K562 (cell line): ENCODE measurements at regions not wholly inside any gene's neighbourhood (a gene's known extent, or its start where the extent isn't known, plus 50 kb on each side); places are given as distances from the start of the nearest gene placed in this dataset.

ENCODE experiments used
- ATAC-seq: fragments of 200-7000 bp; cut with Tn5 transposase; 3 replicates; pipeline ENCODE4 v1.9.1; 2020; ENCODE audit warnings: moderate library complexity
- BruUV-seq: library from RNA; stranded (reverse); fragments of 400-500 nt; replicated peaks from 2 replicates; lab custom pipeline; 2021; lab: Mats Ljungman, UMichigan
- CTCF ChIA-PET: fragments of 300-600 bp; formaldehyde crosslinking; extraction: SDS; loops from one replicate; lab custom pipeline; 2021; ENCODE audit warnings: low intra/inter-chr PET ratio; lab: Yijun Ruan, JAX
- POLR2A ChIA-PET: fragments of 300-600, 350-650 bp; sonication (Branson Sonifier 250); formaldehyde crosslinking; extraction: SDS; loops from one replicate; lab custom pipeline; 2021; ENCODE audit warnings: antibody characterized with exemption, inconsistent platforms; lab: Yijun Ruan, JAX
- DNase-seq, 4 experiments: peaks; one replicate each; pipeline versions ENCODE4 v3.0.0 to v3.0.0-alpha.2; 2011 to 2018; ENCODE audit warnings: low spot score in 3 of 4, mixed read lengths in 3 of 4; ENCODE audit errors: extremely low read depth in 1 of 4
- FAIRE-seq: peaks from 2 replicates; lab custom pipeline; 2011; peaks lifted over from hg19 to GRCh38; lab: Jason Lieb, UNC
- H2AFZ ChIP-seq: 2 replicates; pipeline ENCODE4 v1.6.0; 2011; ENCODE audit warnings: low read depth, low read length, control low read depth, inconsistent platforms
- H3K27ac ChIP-seq: fragments of 200-600 bp; 3 replicates; pipeline ENCODE4 v1.8.0; 2011; ENCODE audit warnings: low read depth, mild to moderate bottlenecking, control low read depth, inconsistent platforms, low read length, moderate library complexity, mixed read lengths; ENCODE audit errors: extremely low read depth
- H3K27me3 ChIP-seq, 2 experiments: fragments of 300-600 bp in 1 of 2; 2 replicates in 1 of 2; 3 replicates in 1 of 2; pipeline versions ENCODE4 v1.6.0 to v1.8.0; 2011; ENCODE audit warnings: inconsistent platforms in 2 of 2, low read length in 2 of 2, mild to moderate bottlenecking in 1 of 2, mixed read lengths in 1 of 2, moderate library complexity in 1 of 2; ENCODE audit not compliant: control insufficient read depth in 2 of 2, insufficient read depth in 2 of 2
- H3K36me3 ChIP-seq: fragments of 300-600 bp; 3 replicates; pipeline ENCODE4 v1.8.0; 2011; ENCODE audit warnings: mild to moderate bottlenecking, low read length, inconsistent platforms; ENCODE audit not compliant: control insufficient read depth, insufficient read depth
- H3K4me1 ChIP-seq, 2 experiments: fragments of 200-600 bp in 1 of 2; replicated peaks in 1 of 2; 2 replicates in 1 of 2; 3 replicates in 1 of 2; pipeline versions ENCODE4 v1.5.1 to v1.8.0; 2011; ENCODE audit warnings: inconsistent platforms in 2 of 2, low read length in 2 of 2, mild to moderate bottlenecking in 1 of 2, mixed read lengths in 1 of 2, moderate library complexity in 1 of 2; ENCODE audit not compliant: control insufficient read depth in 2 of 2, insufficient read depth in 2 of 2
- H3K4me2 ChIP-seq: 2 replicates; pipeline ENCODE4 v1.6.1; 2011; ENCODE audit warnings: low read length, control low read depth, inconsistent platforms, mixed read lengths; ENCODE audit not compliant: insufficient read depth
- H3K4me3 ChIP-seq: fragments of 200-600 bp; sonication (generic), shearing (Covaris generic); 2 replicates; pipeline ENCODE4 v1.5.1; 2016; ENCODE audit warnings: control low read depth, inconsistent platforms
- H3K79me2 ChIP-seq: fragments of 200-600 bp; 3 replicates; pipeline ENCODE4 v1.8.0; 2011; ENCODE audit warnings: low read length, inconsistent platforms; ENCODE audit not compliant: control insufficient read depth, insufficient read depth
- H3K9ac ChIP-seq, 2 experiments: 2 replicates each; pipeline versions ENCODE4 v1.6.0 to v1.6.1; 2011; ENCODE audit warnings: low read depth in 2 of 2, low read length in 2 of 2, control low read depth in 1 of 2, inconsistent platforms in 1 of 2, mild to moderate bottlenecking in 1 of 2, mixed read lengths in 1 of 2; ENCODE audit not compliant: insufficient read depth in 1 of 2
- H3K9me1 ChIP-seq: one replicate; pipeline ENCODE4 v1.6.0; 2011; ENCODE audit warnings: inconsistent platforms, mild to moderate bottlenecking, low read length, moderate library complexity; ENCODE audit not compliant: control insufficient read depth, insufficient read depth
- H3K9me3 ChIP-seq: replicated peaks from 2 replicates; pipeline ENCODE4 v1.5.1; 2011; ENCODE audit warnings: low read depth, low read length, inconsistent platforms; ENCODE audit not compliant: control insufficient read depth, insufficient read depth
- H4K20me1 ChIP-seq: replicated peaks from 2 replicates; pipeline ENCODE4 v1.6.1; 2011; ENCODE audit warnings: low read length, inconsistent platforms, mixed read lengths; ENCODE audit not compliant: control insufficient read depth, insufficient read depth
- CCAR2 ChIP-seq: fragments of 200-400 bp; formaldehyde crosslinking; IDR thresholded peaks from 2 replicates; pipeline ENCODE4 v1.6.1; 2017; ENCODE audit warnings: mild to moderate bottlenecking, low read depth, low read length
- CEBPB ChIP-seq: fragments of 450-650 bp; IDR thresholded peaks from 2 replicates; pipeline ENCODE4 v1.6.1; 2016; ENCODE audit warnings: missing genetic modification characterization, missing compliant biosample characterization
- GABPA ChIP-seq: fragments of 200-800 bp; sonication (Bioruptor generic); conservative IDR thresholded peaks from 2 replicates; pipeline ENCODE4 v1.6.1; 2016; ENCODE audit warnings: low read depth, missing genetic modification characterization, missing compliant biosample characterization
- IFI16 ChIP-seq: fragments of 250-450 bp; sonication (Bioruptor Pico); IDR thresholded peaks from 2 replicates; pipeline ENCODE4 v2.1.2; 2022; ENCODE audit warnings: mild to moderate bottlenecking, inconsistent platforms
- MAX ChIP-seq: sonication (generic); formaldehyde crosslinking; IDR thresholded peaks from 2 replicates; pipeline ENCODE4 v1.9.0; 2022; ENCODE audit warnings: mild to moderate bottlenecking, missing genetic modification reagents
- TCF15 ChIP-seq: fragments of 250-450 bp; sonication (Bioruptor Pico); IDR thresholded peaks from 2 replicates; pipeline ENCODE4 v1.8.0; 2022; ENCODE audit warnings: moderate library complexity, mild to moderate bottlenecking, inconsistent platforms
- TFAP4 ChIP-seq: sonication (generic); formaldehyde crosslinking; IDR thresholded peaks from 2 replicates; pipeline ENCODE4 v1.8.0; 2022; ENCODE audit warnings: missing genetic modification reagents, mild to moderate bottlenecking, moderate library complexity, borderline replicate concordance
- ZBTB2 ChIP-seq: fragments of 450-650 bp; IDR thresholded peaks from 2 replicates; pipeline ENCODE4 v1.6.1; 2016; ENCODE audit warnings: antibody characterized with exemption
- WGBS: fragments of 100-300 bp; shearing (Covaris generic); methylation state at CpG from one replicate; pipeline ENCODE4 v1.1.6; 2016; ENCODE audit warnings: low coverage, mixed read lengths; ENCODE audit not compliant: insufficient coverage; ENCODE audit errors: missing lambda C conversion rate; 5-methylcytosine and 5-hydroxymethylcytosine counted together
- in situ Hi-C: fragments of 300-500 bp; cut with MboI; formaldehyde crosslinking; loops from 4 replicates; pipeline ENCODE4 v1.15.0; 2018; ENCODE audit warnings: inconsistent platforms, mixed read lengths
- intact Hi-C: fragments of 100-400 bp; cut with micrococcal nuclease; formaldehyde crosslinking; loops from 2 replicates; pipeline ENCODE4 v1.14.2; 2022
- TF ChIP-seq, protein P1 (sequence below): fragments of 200-400 bp; formaldehyde crosslinking; IDR thresholded peaks from 2 replicates; pipeline ENCODE4 v1.6.1; 2017; ENCODE audit warnings: mild to moderate bottlenecking, low read depth, low read length, moderate library complexity
- TF ChIP-seq, protein P2 (sequence below): sonication (generic); formaldehyde crosslinking; IDR thresholded peaks from 2 replicates; pipeline ENCODE4 v1.8.0; 2022; ENCODE audit warnings: missing genetic modification reagents, mild to moderate bottlenecking, borderline replicate concordance
- TF ChIP-seq, protein P3 (sequence below): fragments of 450-650 bp; formaldehyde crosslinking; conservative IDR thresholded peaks from 2 replicates; pipeline ENCODE4 v1.4.0; 2022; ENCODE audit warnings: mild to moderate bottlenecking, missing genetic modification characterization

DNA sequence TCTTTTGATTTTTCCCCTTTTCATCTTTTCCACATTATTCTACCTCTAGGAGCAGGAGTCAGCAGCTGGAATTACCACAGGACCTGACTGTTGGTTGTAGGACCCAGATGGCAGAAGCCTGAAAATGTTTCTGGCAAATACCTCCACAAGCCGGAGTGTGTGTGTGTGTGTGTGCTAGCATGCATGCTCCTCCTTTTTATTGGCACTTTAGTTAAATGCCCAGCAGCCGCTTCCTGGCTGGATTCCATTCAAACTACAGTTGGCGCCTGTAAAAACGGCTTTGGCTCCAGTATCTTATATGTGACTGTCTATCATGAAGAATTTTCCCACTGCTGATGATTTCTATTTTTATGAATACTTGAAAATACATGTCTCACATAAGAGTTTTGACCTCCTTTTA is 319.7 kb upstream of the SP4 start:
- Histone ChIP-seq H2AFZ (no peak overlapping the region), H3K9ac (no peak overlapping the region), H3K9me3 (no peaks in the 10 kb centered on the region), H4K20me1 (no peaks in the 10 kb centered on the region), H3K27me3 (no peaks in the 10 kb centered on the region), H3K4me3 (no peak overlapping the region), H3K27ac (no peak overlapping the region), H3K4me2 (no peak overlapping the region), H3K79me2 (no peaks in the 10 kb centered on the region), H3K4me1 (no peaks in the 10 kb centered on the region), H3K36me3 (no peaks in the 10 kb centered on the region), H3K9me1 (no peaks in the 10 kb centered on the region)
- intact Hi-C loops (no loop called here), in situ Hi-C loops (no loop called here)
- DNase-seq (no peak), FAIRE-seq (no peak), ATAC-seq (no peak)
- TF ChIP-seq TCF15 (no peak), TFAP4 (CRISPR knock-in tag) (no peak), CCAR2 (no peak), CEBPB (tag) (no peak), GABPA (tag) (no peak), MAX (no peak), ZBTB2 (no peak), IFI16 (CRISPR knock-in tag) (no peak)
- TF ChIP-seq, protein P1, sequence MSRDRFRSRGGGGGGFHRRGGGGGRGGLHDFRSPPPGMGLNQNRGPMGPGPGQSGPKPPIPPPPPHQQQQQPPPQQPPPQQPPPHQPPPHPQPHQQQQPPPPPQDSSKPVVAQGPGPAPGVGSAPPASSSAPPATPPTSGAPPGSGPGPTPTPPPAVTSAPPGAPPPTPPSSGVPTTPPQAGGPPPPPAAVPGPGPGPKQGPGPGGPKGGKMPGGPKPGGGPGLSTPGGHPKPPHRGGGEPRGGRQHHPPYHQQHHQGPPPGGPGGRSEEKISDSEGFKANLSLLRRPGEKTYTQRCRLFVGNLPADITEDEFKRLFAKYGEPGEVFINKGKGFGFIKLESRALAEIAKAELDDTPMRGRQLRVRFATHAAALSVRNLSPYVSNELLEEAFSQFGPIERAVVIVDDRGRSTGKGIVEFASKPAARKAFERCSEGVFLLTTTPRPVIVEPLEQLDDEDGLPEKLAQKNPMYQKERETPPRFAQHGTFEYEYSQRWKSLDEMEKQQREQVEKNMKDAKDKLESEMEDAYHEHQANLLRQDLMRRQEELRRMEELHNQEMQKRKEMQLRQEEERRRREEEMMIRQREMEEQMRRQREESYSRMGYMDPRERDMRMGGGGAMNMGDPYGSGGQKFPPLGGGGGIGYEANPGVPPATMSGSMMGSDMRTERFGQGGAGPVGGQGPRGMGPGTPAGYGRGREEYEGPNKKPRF: no peak
- TF ChIP-seq, protein P2, sequence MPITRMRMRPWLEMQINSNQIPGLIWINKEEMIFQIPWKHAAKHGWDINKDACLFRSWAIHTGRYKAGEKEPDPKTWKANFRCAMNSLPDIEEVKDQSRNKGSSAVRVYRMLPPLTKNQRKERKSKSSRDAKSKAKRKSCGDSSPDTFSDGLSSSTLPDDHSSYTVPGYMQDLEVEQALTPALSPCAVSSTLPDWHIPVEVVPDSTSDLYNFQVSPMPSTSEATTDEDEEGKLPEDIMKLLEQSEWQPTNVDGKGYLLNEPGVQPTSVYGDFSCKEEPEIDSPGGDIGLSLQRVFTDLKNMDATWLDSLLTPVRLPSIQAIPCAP (CRISPR knock-in tag): no peak
- TF ChIP-seq, protein P3, sequence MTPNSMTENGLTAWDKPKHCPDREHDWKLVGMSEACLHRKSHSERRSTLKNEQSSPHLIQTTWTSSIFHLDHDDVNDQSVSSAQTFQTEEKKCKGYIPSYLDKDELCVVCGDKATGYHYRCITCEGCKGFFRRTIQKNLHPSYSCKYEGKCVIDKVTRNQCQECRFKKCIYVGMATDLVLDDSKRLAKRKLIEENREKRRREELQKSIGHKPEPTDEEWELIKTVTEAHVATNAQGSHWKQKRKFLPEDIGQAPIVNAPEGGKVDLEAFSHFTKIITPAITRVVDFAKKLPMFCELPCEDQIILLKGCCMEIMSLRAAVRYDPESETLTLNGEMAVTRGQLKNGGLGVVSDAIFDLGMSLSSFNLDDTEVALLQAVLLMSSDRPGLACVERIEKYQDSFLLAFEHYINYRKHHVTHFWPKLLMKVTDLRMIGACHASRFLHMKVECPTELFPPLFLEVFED (CRISPR knock-in tag): no peak
- ChIA-PET POLR2A (no interaction called here), CTCF (no interaction called here)
- no TSS peak for BruUV-seq
- 4% methylated on average over 4 of the region's 4 CpGs for WGBS
